ENCODE measurements at regions not wholly inside any gene's neighbourhood (a gene's known extent, or its start where the extent isn't known, plus 50 kb on each side); places are given as distances from the start of the nearest gene placed in this dataset.

DNA sequence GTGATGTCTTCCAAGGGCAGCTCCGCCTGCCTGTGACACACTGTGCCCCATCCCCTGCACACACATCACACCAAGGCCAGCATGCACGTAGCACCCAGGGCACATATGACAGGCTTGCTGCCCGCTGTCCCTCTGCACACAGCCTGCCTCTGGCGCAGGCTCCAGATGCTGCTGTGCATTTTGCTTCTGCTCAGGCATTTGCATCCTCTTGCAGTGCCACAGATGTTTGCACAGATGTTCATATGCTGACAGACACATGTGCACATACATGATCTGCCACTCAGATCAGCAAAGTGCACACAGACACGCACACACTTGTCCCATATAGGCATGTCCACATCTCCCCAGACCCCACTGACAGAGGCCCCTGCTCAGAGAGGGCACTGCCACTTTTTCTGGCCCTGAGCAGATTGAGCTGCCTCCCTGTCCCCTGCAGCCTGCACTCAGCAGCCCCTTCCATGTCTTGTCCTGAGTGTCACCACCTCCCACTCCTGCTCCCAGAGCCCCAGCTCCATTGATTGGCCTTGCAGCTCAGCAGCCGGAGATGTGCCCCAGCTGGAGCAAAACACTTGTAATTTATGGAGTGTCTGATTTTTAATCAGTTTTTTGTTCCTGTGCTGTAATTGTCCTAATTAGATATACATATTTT lies 115.1 kb upstream of the RPL38 start:
- no peak for DNase-seq (ENCODE audit: extremely low read depth, low read depth)
- no peak for TF ChIP-seq CTCF (IDR thresholded peaks at IDR 0.05; ENCODE audit: low read depth, low read length)

GRCh38 chr17:74088934-74089329 lies 114.5 kb upstream of the RPL38 start:
- TF ChIP-seq CTCF (IDR thresholded peaks at IDR 0.05; ENCODE audit: low read depth, low read length), result no peak
- no peak for DNase-seq (ENCODE audit: extremely low read depth, low read depth)

GRCh38 chr17:74089380-74089779 lies 114.1 kb upstream of the RPL38 start:
- DNase-seq (ENCODE audit: extremely low read depth, low read depth), result no peak
- no peak for TF ChIP-seq CTCF (IDR thresholded peaks at IDR 0.05; ENCODE audit: low read depth, low read length)

- TF ChIP-seq CTCF (IDR thresholded peaks at IDR 0.05; ENCODE audit: low read depth, low read length), result peak; percentile 47
- DNase-seq (ENCODE audit: extremely low read depth, low read depth), result no peak
Observed at GRCh38 chr17:74089869-74090464, 113.5 kb upstream of the RPL38 start.

DNA sequence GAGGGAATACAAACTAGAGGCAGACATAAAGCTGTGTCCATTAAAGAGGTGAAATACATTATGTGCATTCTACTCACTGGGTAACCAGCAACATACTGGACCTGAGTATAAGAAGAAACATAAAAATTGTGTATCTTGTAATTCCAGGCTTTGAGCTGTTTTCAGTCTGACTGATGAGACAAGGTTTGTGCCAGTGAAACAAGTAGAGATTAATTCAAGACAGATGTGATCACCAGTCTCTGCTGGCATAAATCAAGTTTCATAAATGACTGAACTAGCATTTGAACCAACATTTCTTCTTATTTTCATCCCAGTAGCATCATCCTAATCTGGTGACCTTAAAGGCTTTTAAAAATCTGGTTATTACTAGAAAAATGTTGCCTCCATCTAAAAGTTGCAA lies 108.8 kb upstream of the RPL38 start:
- TF ChIP-seq CTCF (IDR thresholded peaks at IDR 0.05; ENCODE audit: low read depth, low read length), result no peak
- DNase-seq (ENCODE audit: extremely low read depth, low read depth), result no peak

GRCh38 chr17:74096456-74096855 lies 107.0 kb upstream of the RPL38 start:
- TF ChIP-seq CTCF (IDR thresholded peaks at IDR 0.05; ENCODE audit: low read depth, low read length), result no peak
- no peak for DNase-seq (ENCODE audit: extremely low read depth, low read depth)

GRCh38 chr17:74097450-74098135 lies 105.9 kb upstream of the RPL38 start:
- no peak for DNase-seq (ENCODE audit: extremely low read depth, low read depth)
- TF ChIP-seq CTCF (IDR thresholded peaks at IDR 0.05; ENCODE audit: low read depth, low read length), result no peak
